ENCODE measurements at regions not wholly inside any gene's neighbourhood (a gene's known extent, or its start where the extent isn't known, plus 50 kb on each side); places are given as distances from the start of the nearest gene placed in this dataset.

DNA sequence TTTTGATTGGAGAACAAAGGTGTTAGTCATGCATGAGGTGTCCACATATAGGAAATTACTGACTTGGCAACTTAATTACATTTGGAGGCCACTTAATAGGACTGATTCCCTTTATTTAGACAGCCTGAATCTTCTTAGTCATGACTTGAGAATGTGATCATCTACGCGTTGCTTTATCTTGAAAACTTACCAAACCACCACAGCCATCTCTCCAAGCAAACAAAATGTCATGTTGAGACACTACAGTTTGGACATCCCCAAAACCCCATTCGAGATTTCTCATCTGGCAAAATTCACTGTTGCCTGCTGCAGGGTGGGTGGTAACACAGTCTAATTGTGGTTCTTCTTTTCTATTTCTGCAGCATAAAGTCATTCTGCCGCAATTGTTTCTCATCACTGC is 176.5 kb upstream of the CDH5 start:
- TF ChIP-seq, protein P1, sequence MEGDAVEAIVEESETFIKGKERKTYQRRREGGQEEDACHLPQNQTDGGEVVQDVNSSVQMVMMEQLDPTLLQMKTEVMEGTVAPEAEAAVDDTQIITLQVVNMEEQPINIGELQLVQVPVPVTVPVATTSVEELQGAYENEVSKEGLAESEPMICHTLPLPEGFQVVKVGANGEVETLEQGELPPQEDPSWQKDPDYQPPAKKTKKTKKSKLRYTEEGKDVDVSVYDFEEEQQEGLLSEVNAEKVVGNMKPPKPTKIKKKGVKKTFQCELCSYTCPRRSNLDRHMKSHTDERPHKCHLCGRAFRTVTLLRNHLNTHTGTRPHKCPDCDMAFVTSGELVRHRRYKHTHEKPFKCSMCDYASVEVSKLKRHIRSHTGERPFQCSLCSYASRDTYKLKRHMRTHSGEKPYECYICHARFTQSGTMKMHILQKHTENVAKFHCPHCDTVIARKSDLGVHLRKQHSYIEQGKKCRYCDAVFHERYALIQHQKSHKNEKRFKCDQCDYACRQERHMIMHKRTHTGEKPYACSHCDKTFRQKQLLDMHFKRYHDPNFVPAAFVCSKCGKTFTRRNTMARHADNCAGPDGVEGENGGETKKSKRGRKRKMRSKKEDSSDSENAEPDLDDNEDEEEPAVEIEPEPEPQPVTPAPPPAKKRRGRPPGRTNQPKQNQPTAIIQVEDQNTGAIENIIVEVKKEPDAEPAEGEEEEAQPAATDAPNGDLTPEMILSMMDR (IDR thresholded peaks at IDR 0.05; ENCODE audit: poor library complexity): no peak
- no peak for TF ChIP-seq EZH2 (IDR thresholded peaks at IDR 0.05; ENCODE audit: borderline replicate concordance)
